Stimulated activated naive CD4-positive, alpha-beta T cell (primary cell): ENCODE measurements at regions not wholly inside any gene's neighbourhood (a gene's known extent, or its start where the extent isn't known, plus 50 kb on each side); places are given as distances from the start of the nearest gene placed in this dataset.
"Not testable (repeated sequence)": the region's sequence is repeated elsewhere in the genome, so short reads cannot be mapped to it uniquely, and the experiment has no call there.

Experiments used
- DNase-seq, 6 experiments: peaks; one replicate each; lab custom pipeline; 2025; lab: John Stamatoyannopoulos, UW

- DNase-seq, result no peak
Measured at GRCh38 chr7:13578294-13578693, 411.2 kb downstream of the ETV1 start.

- no peak for DNase-seq
Measured at GRCh38 chr7:13581097-13581496, 408.4 kb downstream of the ETV1 start.

GRCh38 chr7:13593854-13594253 lies 395.6 kb downstream of the ETV1 start:
- DNase-seq, result no peak

GRCh38 chr7:13602036-13602435 lies 387.4 kb downstream of the ETV1 start:
- DNase-seq, result no peak

- no peak for DNase-seq
Measured at GRCh38 chr7:13603016-13603415, 386.4 kb downstream of the ETV1 start.

- DNase-seq, result no peak
Measured at GRCh38 chr7:13603661-13604060, 385.8 kb downstream of the ETV1 start.

- no peak for DNase-seq
Measured at GRCh38 chr7:13604178-13604577, 385.3 kb downstream of the ETV1 start.

- DNase-seq, result no peak
Measured at GRCh38 chr7:13610372-13610771, 379.1 kb downstream of the ETV1 start.

- no peak for DNase-seq
Measured at GRCh38 chr7:13615679-13616078, 373.8 kb downstream of the ETV1 start.

GRCh38 chr7:13627455-13627854 lies 362.0 kb downstream of the ETV1 start:
- DNase-seq, result no peak

GRCh38 chr7:13628239-13629001 lies 361.0 kb downstream of the ETV1 start:
- DNase-seq, result no peak

GRCh38 chr7:13631207-13632049 lies 358.0 kb downstream of the ETV1 start:
- DNase-seq, result not testable (repeated sequence)

GRCh38 chr7:13633857-13634256 lies 355.6 kb downstream of the ETV1 start:
- DNase-seq, result no peak

- DNase-seq, result no peak
Measured at GRCh38 chr7:13639396-13639795, 350.1 kb downstream of the ETV1 start.

- DNase-seq, result no peak
Measured at GRCh38 chr7:13641714-13642113, 347.8 kb downstream of the ETV1 start.

- DNase-seq, result no peak
Measured at GRCh38 chr7:13651167-13651566, 338.3 kb downstream of the ETV1 start.

- no peak for DNase-seq
Measured at GRCh38 chr7:13656330-13656729, 333.1 kb downstream of the ETV1 start.

- no peak for DNase-seq
Measured at GRCh38 chr7:13673290-13673689, 316.2 kb downstream of the ETV1 start.

GRCh38 chr7:13682626-13683025 lies 306.8 kb downstream of the ETV1 start:
- no peak for DNase-seq

GRCh38 chr7:13687500-13687899 lies 302.0 kb downstream of the ETV1 start:
- no peak for DNase-seq

- DNase-seq, result no peak
Measured at GRCh38 chr7:13692548-13692947, 296.9 kb downstream of the ETV1 start.

GRCh38 chr7:13702251-13702650 lies 287.2 kb downstream of the ETV1 start:
- no peak for DNase-seq

- DNase-seq, result no peak
Measured at GRCh38 chr7:13708670-13709069, 280.8 kb downstream of the ETV1 start.
